Mucosa of descending colon (tissue), 3 donors: ENCODE measurements at regions not wholly inside any gene's neighbourhood (a gene's known extent, or its start where the extent isn't known, plus 50 kb on each side); places are given as distances from the start of the nearest gene placed in this dataset.

Experiments used
- ATAC-seq: fragments of 200-7000 bp; cut with Tn5 transposase; one replicate; pipeline ENCODE4 v1.9.1; 2020; ENCODE audit warnings: mild to moderate bottlenecking, moderate library complexity
- DNase-seq, 3 donors: peaks; one replicate each; pipeline ENCODE4 v3.0.0-alpha.2; 2020
- H3K36me3 ChIP-seq: fragments of 200-600 bp; one replicate; pipeline ENCODE4 v1.8.0; 2021; ENCODE audit warnings: low read depth, mild to moderate bottlenecking
- H3K4me1 ChIP-seq: fragments of 200-600 bp; one replicate; pipeline ENCODE4 v1.8.0; 2021; ENCODE audit warnings: low read depth, mild to moderate bottlenecking
- H3K4me3 ChIP-seq: fragments of 200-600 bp; one replicate; pipeline ENCODE4 v1.8.0; 2021; ENCODE audit warnings: mild to moderate bottlenecking
- H3K9me3 ChIP-seq: fragments of 200-600 bp; one replicate; pipeline ENCODE4 v1.8.0; 2021; ENCODE audit warnings: mild to moderate bottlenecking
- CTCF ChIP-seq: fragments of 200-600 bp; IDR thresholded peaks from one replicate; pipeline ENCODE4 v1.8.0; 2022; ENCODE audit warnings: antibody characterized with exemption, mild to moderate bottlenecking
- intact Hi-C, 2 donors: fragments of 100-400 bp; cut with DNase I in 1 of 2; cut with micrococcal nuclease in 1 of 2; formaldehyde crosslinking; loops; one replicate each; pipeline versions ENCODE4 v1.11.0 to v1.11.1; 2022; cut with DNase I, micrococcal nuclease
- donor health status: DM: no; HTN: no; CAD: no; lungs with moderate emphysema.
- donor health status: DM: no; HTN: no; CAD: no.
- donor health status: DM: no; HTN: yes; CAD: no.

DNA sequence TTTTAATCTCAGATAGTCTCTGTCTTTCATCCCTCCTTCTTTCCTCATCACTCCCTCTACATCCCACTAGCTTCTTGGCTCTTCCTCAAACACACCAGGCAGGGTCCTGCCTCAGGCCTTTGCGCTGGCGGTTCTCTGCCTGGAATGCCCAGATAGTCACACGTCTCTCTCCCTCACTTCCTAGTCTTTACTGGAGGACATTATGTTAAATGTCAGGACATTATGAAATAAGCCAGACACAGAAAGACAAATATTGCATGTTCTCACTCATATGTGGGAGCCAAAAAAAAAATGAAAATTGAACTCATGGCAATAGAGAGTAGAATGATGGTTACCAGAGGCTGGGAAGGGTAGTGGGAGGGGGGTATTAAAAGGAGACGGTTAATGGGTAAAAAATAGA is 442.0 kb downstream of the MED13L start:
- no peaks in the 10 kb centered on the region for H3K36me3 ChIP-seq
- no peak for TF ChIP-seq CTCF
- no peak overlapping the region for H3K4me3 ChIP-seq
- no peaks in the 10 kb centered on the region for H3K4me1 ChIP-seq
- H3K9me3 ChIP-seq = no peaks in the 10 kb centered on the region
- ATAC-seq = no peak
- DNase-seq = no peak
- intact Hi-C loops = no loop called here

GRCh38 chr12:115833704-115834103 is 443.8 kb downstream of the MED13L start:
- no peaks in the 10 kb centered on the region for H3K36me3 ChIP-seq

DNA sequence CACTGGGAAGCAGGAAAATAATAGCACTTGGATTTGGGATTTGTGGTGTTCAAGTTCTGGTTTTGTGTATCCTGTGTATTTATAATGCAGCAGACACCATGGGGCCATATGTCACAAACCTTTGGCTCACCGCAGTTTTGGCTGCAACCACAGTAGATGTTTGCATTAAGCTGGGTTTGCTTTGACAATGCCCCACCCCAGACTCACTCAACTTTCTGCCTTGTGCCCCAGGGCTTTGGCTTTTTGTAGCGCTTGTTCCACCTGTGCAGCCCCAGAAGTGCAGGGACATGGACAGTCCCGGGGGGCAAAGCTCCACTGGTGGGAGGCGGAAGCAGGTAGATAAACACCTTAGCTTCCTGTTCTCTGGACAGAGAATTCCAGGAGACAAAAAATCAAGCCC is 446.9 kb downstream of the MED13L start:
- H3K36me3 ChIP-seq = no peaks in the 10 kb centered on the region
- ATAC-seq = no peak
- DNase-seq = no peak

More at GRCh38 chr12:115833704-115834103, 443.8 kb downstream of the MED13L start:
- intact Hi-C loops = no loop called here
- ATAC-seq = no peak
- no peak overlapping the region for H3K4me3 ChIP-seq
- H3K9me3 ChIP-seq = no peaks in the 10 kb centered on the region
- DNase-seq = no peak
- TF ChIP-seq CTCF = no peak
- no peaks in the 10 kb centered on the region for H3K4me1 ChIP-seq

GRCh38 chr12:115830070-115830469 is 447.4 kb downstream of the MED13L start:
- TF ChIP-seq CTCF = no peak
- intact Hi-C loops = no loop called here
- Histone ChIP-seq H3K36me3 (no peaks in the 10 kb centered on the region), H3K4me3 (no peak overlapping the region), H3K9me3 (no peaks in the 10 kb centered on the region), H3K4me1 (no peaks in the 10 kb centered on the region)
- no peak for DNase-seq
- ATAC-seq = no peak

More for the DNA sequence above, 446.9 kb downstream of the MED13L start:
- Histone ChIP-seq H3K9me3 (no peaks in the 10 kb centered on the region), H3K4me3 (no peak overlapping the region), H3K4me1 (no peaks in the 10 kb centered on the region)
- no peak for TF ChIP-seq CTCF
- intact Hi-C loops = no loop called here

GRCh38 chr12:115828168-115828567 is 449.3 kb downstream of the MED13L start:
- intact Hi-C loops = no loop called here
- peaks cover 2% of the 10 kb centered on the region for H3K9me3 ChIP-seq
- no peaks in the 10 kb centered on the region for H3K4me1 ChIP-seq
- no peak for TF ChIP-seq CTCF
- H3K4me3 ChIP-seq = no peak overlapping the region
- DNase-seq (no peak), ATAC-seq (no peak)
- no peaks in the 10 kb centered on the region for H3K36me3 ChIP-seq

DNA sequence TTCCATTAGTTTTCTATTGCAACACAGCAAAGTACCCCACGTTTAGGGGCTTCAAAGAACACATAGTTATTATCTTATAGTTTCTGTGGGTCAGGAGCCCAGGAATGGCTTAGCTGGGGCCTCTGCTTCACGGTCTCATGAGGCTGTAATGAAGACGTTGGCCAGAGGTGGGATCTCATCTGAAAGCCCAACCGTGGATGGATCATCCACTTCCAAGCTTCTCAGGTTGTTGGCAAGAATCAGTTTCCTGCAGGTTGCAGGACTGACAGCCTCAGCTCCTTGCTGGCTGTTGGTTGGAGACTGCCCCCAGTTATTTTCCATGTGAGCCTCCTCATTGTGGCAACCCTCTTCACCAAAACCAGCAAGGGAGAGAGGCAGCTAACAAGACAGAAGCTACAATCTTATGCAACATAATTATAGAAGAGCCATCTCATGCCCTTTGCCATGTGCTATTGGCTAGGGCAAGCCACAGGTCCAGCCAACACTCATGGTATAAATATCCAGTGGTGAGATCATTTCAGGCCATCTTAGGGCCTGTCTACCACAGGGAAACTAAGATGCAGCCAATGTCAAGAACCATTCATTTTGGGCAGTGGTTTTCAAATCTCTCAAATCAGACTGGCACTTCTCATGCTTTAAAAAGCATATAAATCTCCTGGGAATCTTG is 452.4 kb downstream of the MED13L start:
- TF ChIP-seq CTCF = no peak
- Histone ChIP-seq H3K9me3 (peaks cover 2% of the 10 kb centered on the region), H3K36me3 (no peaks in the 10 kb centered on the region), H3K4me3 (no peak overlapping the region), H3K4me1 (no peaks in the 10 kb centered on the region)
- intact Hi-C loops = no loop called here
- DNase-seq (no peak), ATAC-seq (no peak)
